ENCODE measurements at regions not wholly inside any gene's neighbourhood (a gene's known extent, or its start where the extent isn't known, plus 50 kb on each side); places are given as distances from the start of the nearest gene placed in this dataset.
"Not testable (repeated sequence)": the region's sequence is repeated elsewhere in the genome, so short reads cannot be mapped to it uniquely, and the experiment has no call there.

- not testable (repeated sequence) for DNase-seq
These were observed 1268.8 kb downstream of the FOXD4L5 start for GRCh38 chr9:64016246-64016645.

DNA sequence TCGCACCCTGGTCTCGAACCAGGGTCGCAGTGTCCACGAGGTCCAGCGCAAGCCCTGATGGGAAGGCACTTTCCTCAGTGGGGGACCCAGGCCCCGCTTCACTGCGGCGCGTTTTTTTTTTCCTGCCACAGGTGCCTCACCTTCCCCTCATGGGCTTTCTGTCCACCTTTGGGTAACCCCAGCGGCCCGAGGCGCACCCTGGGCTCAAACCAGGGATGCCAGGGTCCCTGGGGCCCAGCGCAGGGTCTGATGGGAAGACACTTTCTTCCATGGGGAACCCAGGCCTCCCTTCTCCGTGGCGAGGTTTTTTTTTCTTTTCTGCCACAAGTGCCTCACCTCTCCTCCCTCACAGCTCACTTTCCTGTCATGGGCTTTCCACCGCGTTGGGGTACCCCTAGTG, 1269.9 kb downstream of the FOXD4L5 start:
- no peak for DNase-seq

GRCh38 chr9:64014386-64015091, 1270.5 kb downstream of the FOXD4L5 start:
- DNase-seq = not testable (repeated sequence)

GRCh38 chr9:64013122-64013521, 1271.9 kb downstream of the FOXD4L5 start:
- not testable (repeated sequence) for DNase-seq

- DNase-seq = not testable (repeated sequence)
These were observed 1273.0 kb downstream of the FOXD4L5 start for GRCh38 chr9:64012014-64012413.

- not testable (repeated sequence) for DNase-seq
These were observed 1305.3 kb downstream of the FOXD4L5 start for GRCh38 chr9:63979741-63980140.
